ENCODE measurements at regions not wholly inside any gene's neighbourhood (a gene's known extent, or its start where the extent isn't known, plus 50 kb on each side); places are given as distances from the start of the nearest gene placed in this dataset.

DNA sequence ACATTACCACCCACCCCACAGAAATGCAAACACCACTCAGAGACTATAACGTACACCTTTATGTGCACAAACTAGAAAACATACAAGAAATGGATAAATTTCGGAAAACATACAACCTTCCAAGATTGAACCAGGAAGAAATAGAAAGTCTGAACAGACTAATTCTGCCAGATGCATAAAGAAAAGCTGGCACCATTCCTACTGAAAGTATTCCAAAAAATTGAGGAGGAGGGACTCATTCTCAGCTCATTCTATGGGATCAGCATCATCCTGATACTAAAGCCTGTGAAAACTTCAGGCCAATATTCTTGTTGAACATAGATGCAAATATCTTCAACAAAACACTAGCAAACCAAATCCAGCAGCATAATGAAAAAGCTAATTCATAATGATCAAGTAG, 115.1 kb upstream of the CD180 start:
- no peak overlapping the region for H3K4me3 ChIP-seq (ENCODE audit: low read depth, low read length)

DNA sequence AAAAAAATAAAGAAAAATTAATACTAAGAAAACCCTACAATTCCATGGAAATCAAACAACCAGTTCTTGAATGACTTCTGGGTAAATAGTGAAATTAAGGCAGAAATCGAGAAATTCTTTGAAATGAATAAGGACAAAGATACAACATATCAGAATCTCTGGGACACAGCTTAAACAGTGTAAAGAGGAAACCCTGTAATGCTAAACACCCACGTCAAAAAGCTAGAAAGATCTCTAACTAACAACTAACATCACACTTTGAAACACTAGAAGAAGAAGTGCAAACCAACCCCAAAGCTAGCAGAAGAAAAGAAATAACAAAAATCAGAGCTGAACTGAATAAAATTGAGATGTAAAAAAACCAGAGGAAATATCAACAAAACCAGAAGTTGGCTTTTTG, 114.6 kb upstream of the CD180 start:
- H3K4me3 ChIP-seq (ENCODE audit: low read depth, low read length), result no peak overlapping the region

DNA sequence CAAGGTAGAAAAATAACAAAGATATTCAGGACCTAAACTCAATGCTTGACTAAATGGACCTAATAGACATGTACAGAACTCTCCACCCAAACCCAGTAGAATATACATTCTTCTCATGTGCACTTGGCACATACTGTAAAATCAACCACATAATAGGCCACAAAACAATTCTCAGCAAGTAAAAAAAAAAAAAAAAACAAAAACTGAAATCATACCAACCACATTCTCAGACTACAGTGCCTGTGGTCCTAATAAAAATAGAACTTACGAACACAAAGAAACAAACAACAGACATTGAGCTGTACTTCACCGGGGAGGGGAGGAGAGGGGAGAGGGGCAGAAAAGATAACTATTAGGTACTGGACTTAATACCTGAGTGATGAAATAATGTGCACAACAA, 114.1 kb upstream of the CD180 start:
- no peak overlapping the region for H3K4me3 ChIP-seq (ENCODE audit: low read depth, low read length)

DNA sequence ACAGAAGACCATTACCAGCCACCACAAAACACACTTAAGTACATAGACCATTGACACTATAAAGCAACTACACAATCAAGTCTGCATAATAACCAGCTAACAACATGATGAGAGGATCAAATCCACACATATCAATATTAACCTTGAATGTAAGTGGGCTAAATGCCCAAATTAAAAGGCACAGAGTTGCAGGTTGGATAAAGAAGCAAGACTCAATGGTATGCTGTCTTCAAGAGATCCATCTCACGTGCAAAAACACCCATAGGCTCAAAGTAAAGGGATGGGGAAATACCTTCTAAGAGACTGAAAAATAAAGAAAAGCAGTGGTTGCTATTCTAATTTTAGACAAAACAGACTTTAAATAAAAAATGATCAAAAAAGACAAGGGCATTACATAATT, 113.6 kb upstream of the CD180 start:
- no peak overlapping the region for H3K4me3 ChIP-seq (ENCODE audit: low read depth, low read length)

GRCh38 chr5:67308988-67309688, 112.5 kb upstream of the CD180 start:
- no peak overlapping the region for H3K4me3 ChIP-seq (ENCODE audit: low read depth, low read length)

DNA sequence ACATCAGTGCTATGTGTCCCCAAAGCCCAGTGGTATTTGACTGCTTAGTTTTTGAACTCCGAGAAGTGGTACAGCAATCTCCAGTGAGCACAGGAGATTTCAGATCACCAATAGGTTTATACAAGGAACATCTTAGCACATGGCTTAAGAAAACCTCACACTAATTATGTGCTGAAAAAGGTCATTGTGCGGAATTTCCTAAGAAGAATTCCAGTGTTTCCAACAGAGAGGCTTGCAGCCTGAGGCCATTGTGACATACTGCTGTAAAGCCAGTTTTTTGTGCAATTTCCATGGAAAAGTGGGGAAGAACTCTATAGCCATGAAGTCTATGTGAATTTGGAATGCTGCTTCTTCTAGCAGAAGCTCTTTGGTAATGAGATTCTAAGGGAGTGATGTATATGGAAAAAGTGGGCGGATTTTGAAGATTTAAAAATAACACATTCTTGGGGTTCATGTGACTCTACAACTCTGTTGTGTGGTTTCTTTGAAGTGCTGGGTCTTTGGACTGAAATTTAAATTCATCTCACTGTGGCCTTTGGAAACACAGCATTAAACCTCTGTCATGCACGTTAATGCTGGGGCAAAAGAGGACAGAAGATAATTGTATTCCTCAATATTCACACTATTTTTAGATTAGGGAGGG, 110.5 kb upstream of the CD180 start:
- no peak overlapping the region for H3K4me3 ChIP-seq (ENCODE audit: low read depth, low read length)

DNA sequence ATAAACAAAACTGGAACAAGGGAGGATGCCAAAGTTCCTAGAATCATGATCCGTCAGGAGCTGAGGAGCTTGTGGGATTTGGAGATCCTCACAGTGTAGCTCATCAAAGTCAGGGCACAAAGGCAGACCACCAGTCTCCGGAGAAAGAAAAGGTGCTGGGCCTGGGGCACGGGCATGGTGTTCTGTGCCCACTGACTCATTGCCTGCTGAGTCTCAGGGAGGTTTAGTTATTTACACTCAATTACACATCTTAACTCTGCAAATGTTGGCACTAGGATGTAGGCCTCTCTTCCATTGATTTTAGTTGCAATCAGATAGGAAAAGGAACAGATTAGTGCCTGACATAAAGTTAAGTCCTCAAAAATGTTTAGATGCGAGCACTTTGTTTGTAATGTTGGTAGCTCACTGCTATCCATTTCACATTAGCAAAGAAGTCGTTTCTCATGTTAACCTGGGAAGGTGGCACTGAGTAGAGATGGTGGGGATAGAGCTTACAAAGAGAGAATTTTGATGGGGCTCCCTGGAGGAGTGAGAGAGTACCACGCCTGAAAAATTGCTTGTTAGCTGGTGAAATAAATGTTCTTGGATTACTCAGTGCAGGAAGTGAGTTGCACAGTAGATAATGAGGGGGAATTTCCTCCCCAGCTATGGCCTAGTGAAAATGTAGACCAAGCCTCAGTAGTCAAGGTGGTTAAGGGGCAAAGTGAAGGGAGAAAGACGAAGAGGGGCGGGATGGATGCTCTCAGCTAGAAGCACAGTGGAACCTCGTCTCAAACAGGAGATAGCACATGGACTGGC, 109.5 kb upstream of the CD180 start:
- H3K4me3 ChIP-seq (ENCODE audit: low read depth, low read length), result no peak overlapping the region

DNA sequence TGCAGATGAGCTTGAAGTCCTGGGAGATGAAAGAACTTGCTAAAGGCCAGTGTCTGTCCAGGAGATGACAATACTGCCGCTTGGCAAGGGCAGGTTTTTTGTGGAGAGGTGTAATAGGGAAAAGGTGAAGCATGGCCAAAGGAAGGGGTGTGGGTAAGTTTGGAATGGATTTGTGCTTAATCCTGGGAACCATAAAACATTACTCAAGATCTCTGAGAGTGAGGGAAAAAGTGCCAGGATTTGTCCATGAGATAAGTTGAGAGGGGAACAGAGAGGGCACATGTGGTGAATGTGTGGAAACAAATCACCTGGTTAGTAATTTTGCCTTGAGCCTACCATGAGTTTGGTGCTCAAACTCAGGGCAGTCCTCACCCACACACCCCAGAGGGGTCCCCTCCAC, 108.8 kb upstream of the CD180 start:
- H3K4me3 ChIP-seq (ENCODE audit: low read depth, low read length), result no peak overlapping the region

DNA sequence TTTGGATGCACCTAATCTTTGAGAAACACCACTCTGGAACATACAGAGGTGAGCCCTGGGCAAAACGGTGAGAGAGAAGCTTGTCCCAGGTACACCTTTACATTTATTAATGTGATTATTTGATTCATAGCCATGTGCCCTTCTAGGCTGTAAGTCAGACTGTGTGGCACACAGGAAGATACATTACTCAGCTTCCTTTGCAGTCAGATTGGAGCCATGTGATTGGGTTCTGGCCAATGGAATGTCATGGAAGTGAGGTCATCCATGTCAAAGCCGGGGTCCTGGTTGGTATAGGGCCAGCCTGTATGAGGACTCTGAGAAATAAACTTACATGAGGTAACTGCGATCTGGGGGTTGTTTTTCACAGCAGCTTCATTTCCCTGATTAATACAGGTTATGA, 106.8 kb upstream of the CD180 start:
- no peak overlapping the region for H3K4me3 ChIP-seq (ENCODE audit: low read depth, low read length)

- H3K4me3 ChIP-seq (ENCODE audit: low read depth, low read length), result no peak overlapping the region
Observed at GRCh38 chr5:67301285-67301903, 104.8 kb upstream of the CD180 start.

DNA sequence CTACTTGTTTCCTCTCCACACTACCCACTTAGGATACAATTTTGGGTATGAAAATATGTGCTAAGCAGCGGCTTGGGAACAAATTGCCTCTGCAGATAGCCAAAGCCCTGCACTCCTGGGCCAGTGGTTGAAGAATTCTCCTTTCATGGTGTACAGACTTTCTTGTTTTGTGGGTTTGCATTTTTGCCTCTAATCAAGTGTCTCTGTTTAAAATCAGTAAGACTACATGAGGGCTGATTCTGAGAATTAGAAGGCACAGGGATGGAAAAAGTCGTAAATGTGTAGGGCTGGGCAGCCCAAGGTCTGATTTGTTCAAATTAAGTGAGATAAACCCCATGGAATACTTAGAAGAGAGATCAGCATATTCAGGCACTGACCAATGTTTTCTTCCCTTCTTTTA, 103.7 kb upstream of the CD180 start:
- H3K4me3 ChIP-seq (ENCODE audit: low read depth, low read length), result no peak overlapping the region

- no peak overlapping the region for H3K4me3 ChIP-seq (ENCODE audit: low read depth, low read length)
Observed at GRCh38 chr5:67299231-67299735, 102.7 kb upstream of the CD180 start.

- no peak overlapping the region for H3K4me3 ChIP-seq (ENCODE audit: low read depth, low read length)
Observed at GRCh38 chr5:67297802-67298532, 101.4 kb upstream of the CD180 start.

- no peak overlapping the region for H3K4me3 ChIP-seq (ENCODE audit: low read depth, low read length)
Observed at GRCh38 chr5:67297376-67297775, 100.8 kb upstream of the CD180 start.

DNA sequence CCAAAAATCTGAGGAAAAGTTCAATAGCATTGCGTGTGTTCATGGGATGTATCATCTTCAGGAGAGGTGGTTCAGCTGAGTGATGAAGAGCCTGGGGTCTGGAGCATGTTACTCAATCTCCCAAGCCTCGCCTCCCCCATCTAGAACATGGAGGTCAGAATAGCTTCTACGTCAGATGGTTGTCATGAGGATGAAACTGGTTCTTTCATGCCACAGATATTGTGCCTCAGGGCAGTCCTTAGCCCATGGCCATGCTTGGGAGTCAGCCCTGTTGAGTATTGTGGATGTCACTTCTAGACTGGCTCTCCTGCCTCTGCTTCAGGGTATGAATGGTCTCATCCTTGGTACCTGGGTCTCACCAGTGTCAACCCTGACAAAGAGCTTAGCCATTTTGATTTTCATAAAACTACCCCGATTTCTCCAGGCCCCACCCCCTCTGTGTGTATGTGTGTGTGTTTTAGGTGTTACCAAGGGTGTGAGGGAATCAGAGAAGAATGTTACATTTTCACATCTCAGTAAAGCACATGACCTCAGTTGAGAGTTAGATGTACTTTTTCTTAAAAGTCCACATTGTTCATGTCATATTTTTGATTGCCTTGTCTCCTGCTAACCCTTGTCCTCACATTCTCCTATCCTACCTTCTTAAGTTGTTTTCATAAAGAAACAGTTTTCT, 97.8 kb upstream of the CD180 start:
- H3K4me3 ChIP-seq (ENCODE audit: low read depth, low read length), result no peak overlapping the region

GRCh38 chr5:67293226-67293625, 96.6 kb upstream of the CD180 start:
- H3K4me3 ChIP-seq (ENCODE audit: low read depth, low read length), result no peak overlapping the region

DNA sequence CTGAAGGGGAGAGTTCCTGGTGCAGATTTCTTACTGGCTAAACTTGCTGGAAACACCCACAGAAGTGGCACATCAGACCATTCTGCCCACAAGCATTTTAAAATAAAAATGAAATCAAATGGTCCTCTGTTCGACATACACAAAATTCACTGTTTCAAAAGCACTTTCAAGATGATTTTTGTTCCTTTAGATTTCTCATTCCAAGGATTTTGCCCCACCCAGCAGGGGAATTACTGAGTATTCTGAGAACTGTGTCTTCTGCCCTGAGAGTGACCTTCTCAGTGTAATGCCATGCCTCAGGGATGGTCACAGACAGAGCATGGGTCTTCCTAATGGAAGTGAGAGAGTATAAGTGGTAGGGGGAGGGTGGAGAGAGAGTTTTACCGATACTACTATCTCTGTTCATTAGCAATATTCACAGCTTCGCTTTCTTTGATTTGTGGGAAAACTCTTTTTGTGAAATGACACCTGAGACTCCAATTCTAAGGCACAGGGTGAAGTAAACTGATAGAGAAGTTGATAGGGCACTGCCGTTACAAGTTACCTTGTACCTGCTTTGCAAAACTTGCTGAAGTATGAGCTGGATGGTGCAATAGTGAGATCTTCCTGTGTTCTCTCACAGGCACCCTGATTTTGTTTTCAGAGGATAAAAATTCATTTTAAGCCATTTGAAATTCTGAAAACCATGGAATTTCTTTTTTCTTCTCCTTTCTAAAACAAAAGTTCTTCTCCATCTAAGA, 95.8 kb upstream of the CD180 start:
- H3K4me3 ChIP-seq (ENCODE audit: low read depth, low read length), result no peak overlapping the region

GRCh38 chr5:67291671-67292070, 95.1 kb upstream of the CD180 start:
- H3K4me3 ChIP-seq (ENCODE audit: low read depth, low read length), result no peak overlapping the region

GRCh38 chr5:67291066-67291465, 94.5 kb upstream of the CD180 start:
- no peak overlapping the region for H3K4me3 ChIP-seq (ENCODE audit: low read depth, low read length)

- H3K4me3 ChIP-seq (ENCODE audit: low read depth, low read length), result no peak overlapping the region
Observed at GRCh38 chr5:67290655-67291054, 94.1 kb upstream of the CD180 start.
